ENCODE measurements at regions not wholly inside any gene's neighbourhood (a gene's known extent, or its start where the extent isn't known, plus 50 kb on each side); places are given as distances from the start of the nearest gene placed in this dataset.

GRCh38 chr6:88402909-88403308 lies 236.8 kb upstream of the CNR1 start:
- TF ChIP-seq CTCF (IDR thresholded peaks at IDR 0.05 in 4 of 5, conservative IDR thresholded peaks at IDR 0.05 in 1 of 5) (no peak), POLR2A (IDR thresholded peaks at IDR 0.05) (no peak)

Measured in gastrocnemius medialis (tissue), 4 donors.